AML-193 (cell line): ENCODE measurements at regions not wholly inside any gene's neighbourhood (a gene's known extent, or its start where the extent isn't known, plus 50 kb on each side); places are given as distances from the start of the nearest gene placed in this dataset.
"Not testable (repeated sequence)": the region's sequence is repeated elsewhere in the genome, so short reads cannot be mapped to it uniquely, and the experiment has no call there.

Experiments
- DNase-seq, 2 experiments: peaks; one replicate each; lab custom pipeline; 2025; lab: John Stamatoyannopoulos, UW

DNA sequence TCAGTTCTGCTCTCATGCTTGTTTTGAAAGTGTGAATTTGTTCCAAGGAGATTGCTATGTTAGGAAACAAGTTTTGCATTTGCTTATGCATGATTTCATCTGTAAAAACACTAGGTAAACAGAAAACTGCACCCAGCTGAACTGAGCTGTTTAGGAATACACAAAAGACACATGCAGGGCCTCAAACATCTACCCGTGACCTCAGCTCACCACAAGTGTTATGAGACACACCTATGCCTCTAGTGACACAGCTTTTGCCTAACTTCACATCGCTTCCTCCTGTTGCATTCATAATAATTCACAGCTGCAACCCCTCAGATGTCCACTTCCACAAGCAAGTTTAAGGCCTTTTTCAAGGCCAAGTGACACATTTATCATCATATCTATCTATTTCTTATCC lies 98.0 kb upstream of the SLC24A3 start:
- no peak for DNase-seq

- DNase-seq: no peak
Measured at GRCh38 chr20:19115581-19115980, 96.9 kb upstream of the SLC24A3 start.

- no peak for DNase-seq
Measured at GRCh38 chr20:19120011-19120410, 92.4 kb upstream of the SLC24A3 start.

DNA sequence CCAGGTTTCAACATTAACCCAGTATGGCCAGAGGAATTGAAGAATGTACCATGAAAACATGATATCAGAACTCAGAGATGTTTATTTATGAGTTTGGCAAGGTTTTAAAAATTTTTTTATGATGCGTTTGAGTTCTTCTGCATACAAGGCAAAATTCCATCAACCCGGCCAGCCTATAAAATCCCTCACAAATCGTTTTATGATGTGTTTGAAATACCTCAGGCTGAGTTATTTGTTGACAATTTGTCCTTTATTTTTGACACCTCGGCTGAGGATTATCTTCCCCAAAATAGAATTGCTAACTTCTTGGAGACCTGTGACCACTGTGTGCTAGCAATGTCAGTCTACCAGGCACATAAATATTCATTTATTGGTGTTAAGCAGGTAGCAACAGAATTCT lies 91.9 kb upstream of the SLC24A3 start:
- DNase-seq: no peak

- DNase-seq: no peak
Measured at GRCh38 chr20:19121463-19121862, 91.0 kb upstream of the SLC24A3 start.

GRCh38 chr20:19121916-19122315 lies 90.5 kb upstream of the SLC24A3 start:
- DNase-seq: no peak

DNA sequence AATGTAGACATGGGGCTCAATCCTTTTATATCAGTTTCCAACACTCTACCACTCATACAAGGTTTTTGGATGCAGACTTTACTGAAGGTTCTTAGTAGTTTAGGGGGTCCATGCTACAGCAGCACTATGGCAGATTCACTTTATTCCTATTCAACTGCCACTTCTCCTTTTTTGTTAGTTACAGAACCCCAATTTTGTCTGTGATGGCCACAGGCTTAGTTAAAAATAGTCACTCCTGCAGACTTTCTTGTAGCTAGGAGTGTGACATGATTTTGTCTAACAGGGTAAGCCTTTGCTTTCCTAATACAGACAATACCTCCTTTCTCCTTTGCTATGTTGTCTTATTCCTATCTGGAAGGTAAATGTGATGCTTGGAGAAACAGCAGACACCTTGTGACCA lies 90.0 kb upstream of the SLC24A3 start:
- no peak for DNase-seq

DNA sequence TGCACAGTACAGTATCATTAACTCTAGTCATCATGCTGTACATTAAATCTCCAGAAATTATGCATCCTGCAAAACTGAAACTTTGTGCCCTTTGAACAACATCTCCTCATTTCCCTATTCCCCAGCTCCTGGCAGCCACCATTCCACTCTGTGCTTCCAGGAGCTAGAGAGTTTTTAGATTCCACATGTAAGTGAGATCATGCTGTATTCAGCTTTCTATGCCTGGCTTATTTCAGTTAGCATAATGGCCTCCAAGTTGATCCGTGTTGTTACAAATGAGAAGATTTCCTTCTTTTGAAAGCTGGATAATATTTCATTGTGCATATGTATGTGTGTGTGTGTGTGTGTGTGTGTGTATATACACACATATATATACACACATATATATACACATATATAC lies 86.9 kb upstream of the SLC24A3 start:
- no peak for DNase-seq

DNA sequence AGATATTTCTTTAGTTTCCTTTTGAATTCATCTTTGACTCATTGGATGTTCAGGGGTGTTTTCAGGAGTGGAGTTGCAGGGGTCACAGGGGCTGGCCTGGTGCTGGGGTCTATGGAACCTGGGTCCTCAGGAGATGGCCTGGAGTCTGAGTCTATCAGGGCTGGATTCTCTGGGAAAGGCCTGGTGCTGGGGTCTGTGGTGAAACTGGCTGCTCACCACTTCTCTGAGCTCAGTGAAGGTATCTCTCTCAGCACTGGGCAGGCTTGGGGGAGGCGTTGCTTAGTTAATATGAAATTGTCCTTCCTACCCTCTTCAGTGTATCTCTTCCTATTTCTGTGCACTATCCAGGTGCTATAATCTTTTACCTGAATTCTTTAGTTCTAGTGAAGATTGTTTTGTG lies 83.1 kb upstream of the SLC24A3 start:
- DNase-seq: no peak

DNA sequence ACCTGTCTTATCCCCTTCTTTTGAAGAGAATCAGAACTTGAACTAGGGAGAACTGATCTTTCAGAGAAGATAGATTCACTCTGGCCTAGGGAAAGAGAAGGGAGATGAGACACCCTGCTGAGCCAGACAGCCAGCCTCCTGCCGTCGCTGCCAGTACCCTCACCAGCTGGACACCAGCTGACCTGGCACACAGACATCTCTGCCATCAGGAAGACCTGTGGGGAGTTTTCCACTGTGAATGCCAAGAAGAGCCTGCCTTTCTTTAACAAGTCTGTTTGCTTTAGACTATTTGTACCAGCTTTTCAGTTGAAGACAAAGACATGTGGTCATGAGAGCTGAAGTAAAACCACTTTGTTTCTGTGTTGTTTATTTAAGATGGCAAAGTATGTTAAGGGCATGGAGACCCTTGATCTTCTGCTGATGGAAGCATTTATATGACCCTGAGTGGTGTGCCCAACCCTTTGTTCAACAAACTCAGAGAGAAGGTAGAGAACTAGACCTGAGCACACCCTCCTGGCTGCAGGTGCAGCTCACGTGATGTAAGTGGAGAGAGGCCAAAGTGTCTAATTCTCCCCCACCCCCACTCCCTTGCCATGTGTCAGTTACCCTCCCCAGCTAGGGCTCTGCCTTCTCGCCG lies 82.3 kb upstream of the SLC24A3 start:
- no peak for DNase-seq

DNA sequence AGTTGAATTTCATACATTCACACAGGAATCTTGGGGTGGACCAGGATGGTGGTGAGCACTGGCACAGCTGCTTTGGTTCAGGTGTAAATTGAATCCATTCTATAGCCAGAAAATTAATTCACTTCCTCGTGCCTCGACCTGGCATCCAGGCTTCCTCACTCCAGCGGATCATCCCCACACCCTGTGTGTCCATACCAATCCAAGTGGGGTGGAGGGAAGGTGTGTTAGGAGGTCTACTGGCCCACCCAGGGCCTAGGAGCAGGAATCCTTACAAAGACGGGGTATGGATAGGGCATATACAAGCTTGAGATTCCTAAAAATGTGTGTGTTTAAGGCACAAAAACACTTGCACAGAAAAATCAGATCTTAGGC lies 81.8 kb upstream of the SLC24A3 start:
- no peak for DNase-seq

- DNase-seq: no peak
Measured at GRCh38 chr20:19137641-19138040, 74.8 kb upstream of the SLC24A3 start.

DNA sequence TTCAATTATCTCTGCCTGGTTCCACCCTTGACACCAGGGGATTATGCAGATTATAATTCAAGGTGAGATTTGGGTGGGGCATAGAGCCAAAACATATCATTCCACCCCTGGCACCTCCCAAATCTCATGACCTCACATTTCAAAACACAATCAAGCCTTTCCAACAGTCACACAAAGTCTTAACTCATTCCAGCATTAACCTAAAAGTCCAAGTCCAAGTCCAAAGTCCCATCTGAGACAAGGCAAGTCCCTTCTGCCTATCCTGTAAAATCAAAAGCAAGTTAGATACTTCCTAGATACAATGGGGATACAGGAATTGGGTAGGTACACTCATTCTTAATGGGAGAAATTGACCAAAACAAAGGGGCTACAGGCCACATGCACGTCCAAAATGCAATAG lies 73.7 kb upstream of the SLC24A3 start:
- DNase-seq: no peak

DNA sequence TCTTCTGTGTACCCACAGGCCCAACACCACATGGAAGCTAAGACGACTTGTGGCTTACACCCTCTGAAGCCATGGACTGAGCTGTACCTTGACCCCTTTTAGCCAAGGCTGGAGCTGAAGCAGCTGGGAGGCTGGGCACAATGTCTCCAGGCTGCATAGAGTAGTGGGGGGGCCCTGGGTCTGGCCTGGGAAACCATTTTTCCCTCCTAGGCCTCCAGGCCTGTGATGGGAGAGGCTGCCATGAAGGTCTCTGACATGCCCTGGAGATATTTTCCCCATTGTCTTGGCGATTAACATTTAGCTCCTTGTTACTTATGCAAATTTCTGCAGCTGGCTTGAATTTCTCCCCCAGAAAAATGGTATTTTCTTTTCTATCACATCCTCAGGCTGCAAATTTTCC lies 72.9 kb upstream of the SLC24A3 start:
- not testable (repeated sequence) for DNase-seq

DNA sequence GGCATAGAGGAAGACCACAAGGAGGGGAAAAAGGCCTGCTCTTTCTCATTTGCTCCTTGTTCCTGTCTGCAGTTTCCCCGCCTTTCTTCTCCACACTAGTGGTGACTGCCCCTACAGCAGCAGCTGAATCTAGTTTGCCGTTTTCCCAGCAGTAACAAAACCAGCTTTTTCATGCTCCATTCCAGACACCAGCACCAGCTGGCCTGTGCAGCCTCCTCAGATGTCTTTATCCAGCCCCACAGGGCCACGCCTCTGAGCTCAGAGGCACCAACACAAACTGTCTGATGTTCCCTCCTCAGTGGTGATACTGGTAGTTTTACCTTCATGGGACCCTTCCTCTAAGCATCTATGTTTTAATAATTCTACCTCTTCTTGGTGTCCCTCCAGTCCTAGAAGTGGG lies 70.4 kb upstream of the SLC24A3 start:
- DNase-seq: no peak

GRCh38 chr20:19143890-19144289 lies 68.6 kb upstream of the SLC24A3 start:
- no peak for DNase-seq

GRCh38 chr20:19161336-19161735 lies 51.1 kb upstream of the SLC24A3 start:
- DNase-seq: no peak
